Esophagus squamous epithelium (tissue), 5 donors: ENCODE measurements at regions not wholly inside any gene's neighbourhood (a gene's known extent, or its start where the extent isn't known, plus 50 kb on each side); places are given as distances from the start of the nearest gene placed in this dataset.

ENCODE experiments used
- DNase-seq: peaks from one replicate; lab custom pipeline; 2025; lab: John Stamatoyannopoulos, UW
- H3K27ac ChIP-seq, 4 donors: fragments of 200-600 bp; sonication (generic); one replicate each; pipeline ENCODE4 v1.5.1; 2016 to 2019; ENCODE audit warnings: mild to moderate bottlenecking in 1 of 4
- H3K27me3 ChIP-seq, 4 donors: fragments of 200-600 bp; sonication (generic); 1 replicate in 3 of 4; 2 replicates in 1 of 4; pipeline versions ENCODE4 v1.5.1 to v1.6.0; 2017 to 2021; ENCODE audit warnings: antibody characterized with exemption in 1 of 4
- H3K36me3 ChIP-seq, 3 donors: fragments of 200-600 bp; sonication (generic); one replicate each; pipeline ENCODE4 v1.5.1; 2016 to 2019
- H3K4me1 ChIP-seq, 3 donors: fragments of 200-600 bp; sonication (generic); one replicate each; pipeline ENCODE4 v1.5.1; 2017 to 2019
- H3K4me3 ChIP-seq, 4 donors: fragments of 200-600 bp; sonication (generic); 1 replicate in 3 of 4; 2 replicates in 1 of 4; pipeline ENCODE4 v1.5.1; 2016 to 2019; ENCODE audit warnings: mild to moderate bottlenecking in 2 of 4, moderate library complexity in 1 of 4
- H3K9me3 ChIP-seq, 3 donors: fragments of 200-600 bp; sonication (generic); one replicate each; pipeline ENCODE4 v1.5.1; 2016 to 2019
- POLR2A ChIP-seq, 4 donors: fragments of 450-650 bp; IDR thresholded peaks; one replicate each; pipeline ENCODE4 v1.6.1; 2017; ENCODE audit warnings: antibody characterized with exemption in 4 of 4, mild to moderate bottlenecking in 4 of 4, moderate library complexity in 3 of 4
- WGBS, 2 donors: methylation state at CpG; one replicate each; pipeline ENCODE4 v1.1.5; 2018; 5-methylcytosine and 5-hydroxymethylcytosine counted together
- intact Hi-C: fragments of 100-400 bp; cut with DNase I; formaldehyde crosslinking; loops from one replicate; pipeline ENCODE4 v1.15.0; 2022
- TF ChIP-seq, protein P1 (sequence below), 6 experiments: fragments of 450-650 bp in 4 of 6; fragments of 200-600 bp in 2 of 6; sonication (generic) in 2 of 6; IDR thresholded peaks; one replicate each; pipeline ENCODE4 v1.5.1; 2016 to 2019; ENCODE audit warnings: antibody characterized with exemption in 6 of 6, mild to moderate bottlenecking in 4 of 6, moderate library complexity in 4 of 6
- donor health status: DM: yes; HTN: yes; CAD: no.

DNA sequence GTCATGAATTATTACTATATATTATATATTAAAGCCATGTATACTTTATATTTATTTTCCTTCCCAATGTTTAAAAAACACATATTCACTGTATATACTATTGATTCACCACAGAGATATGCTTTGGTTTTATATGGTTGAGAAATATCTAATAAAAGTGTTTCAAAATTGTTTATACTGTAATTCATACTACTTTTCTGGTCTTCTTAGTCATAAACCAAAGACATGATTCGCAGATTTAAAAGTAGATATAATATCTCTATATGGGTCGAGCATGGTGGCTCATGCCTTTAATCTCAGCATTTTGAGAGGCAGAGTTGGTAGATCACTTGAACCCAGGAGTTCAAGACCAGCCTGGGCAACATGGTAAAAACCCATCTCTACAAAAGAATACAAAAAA, 738.4 kb downstream of the USP25 start:
- Histone ChIP-seq H3K36me3 (peaks cover 0 to 7% (median 0%) of the 10 kb centered on the region in 3 donors), H3K9me3 (peaks cover 0 to 7% (median 3%) of the 10 kb centered on the region in 3 donors), H3K27ac (no peak overlapping the region), H3K4me3 (no peak overlapping the region), H3K27me3 (no peaks in the 10 kb centered on the region), H3K4me1 (peaks cover 0 to 3% (median 0%) of the 10 kb centered on the region in 3 donors)
- 83 to 86% methylated on average over 2 of the region's 2 CpGs for WGBS, 2 donors
- no peak for DNase-seq
- TF ChIP-seq POLR2A (IDR thresholded peaks at IDR 0.05): no peak
- TF ChIP-seq, protein P1, sequence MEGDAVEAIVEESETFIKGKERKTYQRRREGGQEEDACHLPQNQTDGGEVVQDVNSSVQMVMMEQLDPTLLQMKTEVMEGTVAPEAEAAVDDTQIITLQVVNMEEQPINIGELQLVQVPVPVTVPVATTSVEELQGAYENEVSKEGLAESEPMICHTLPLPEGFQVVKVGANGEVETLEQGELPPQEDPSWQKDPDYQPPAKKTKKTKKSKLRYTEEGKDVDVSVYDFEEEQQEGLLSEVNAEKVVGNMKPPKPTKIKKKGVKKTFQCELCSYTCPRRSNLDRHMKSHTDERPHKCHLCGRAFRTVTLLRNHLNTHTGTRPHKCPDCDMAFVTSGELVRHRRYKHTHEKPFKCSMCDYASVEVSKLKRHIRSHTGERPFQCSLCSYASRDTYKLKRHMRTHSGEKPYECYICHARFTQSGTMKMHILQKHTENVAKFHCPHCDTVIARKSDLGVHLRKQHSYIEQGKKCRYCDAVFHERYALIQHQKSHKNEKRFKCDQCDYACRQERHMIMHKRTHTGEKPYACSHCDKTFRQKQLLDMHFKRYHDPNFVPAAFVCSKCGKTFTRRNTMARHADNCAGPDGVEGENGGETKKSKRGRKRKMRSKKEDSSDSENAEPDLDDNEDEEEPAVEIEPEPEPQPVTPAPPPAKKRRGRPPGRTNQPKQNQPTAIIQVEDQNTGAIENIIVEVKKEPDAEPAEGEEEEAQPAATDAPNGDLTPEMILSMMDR (IDR thresholded peaks at IDR 0.05): no peak
- intact Hi-C loops: no loop called here

DNA sequence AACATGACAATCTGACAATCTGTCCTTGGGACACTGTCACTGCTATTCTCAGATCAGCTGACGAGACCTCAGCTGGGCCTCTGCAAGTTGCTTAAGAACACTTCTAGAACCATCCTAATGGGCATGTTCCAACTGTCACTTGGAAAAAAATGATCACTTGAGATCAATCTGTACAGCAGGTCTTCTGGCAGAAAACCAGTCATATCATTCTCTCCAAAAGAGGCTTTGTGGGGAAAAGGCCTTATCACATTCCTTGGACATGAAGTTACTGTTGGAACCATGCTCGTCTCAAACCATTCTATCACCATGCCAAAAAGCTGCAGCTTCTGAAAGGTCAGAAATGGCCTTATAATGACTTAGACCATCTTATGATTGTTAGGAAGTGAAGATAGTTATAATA, 744.2 kb downstream of the USP25 start:
- no peaks in the 10 kb centered on the region for H3K36me3 ChIP-seq
- H3K27me3 ChIP-seq: no peaks in the 10 kb centered on the region
- no peak overlapping the region for H3K27ac ChIP-seq
- intact Hi-C loops: no loop called here
- TF ChIP-seq, protein P1 (IDR thresholded peaks at IDR 0.05): no peak
- no peak for TF ChIP-seq POLR2A (IDR thresholded peaks at IDR 0.05)
- H3K9me3 ChIP-seq: no peaks in the 10 kb centered on the region
- DNase-seq: no peak
- no peak overlapping the region for H3K4me3 ChIP-seq
- WGBS, 2 donors: 41 to 53% methylated on average over 2 of the region's 2 CpGs
- peaks cover 0 to 7% (median 0%) of the 10 kb centered on the region in 3 donors for H3K4me1 ChIP-seq

DNA sequence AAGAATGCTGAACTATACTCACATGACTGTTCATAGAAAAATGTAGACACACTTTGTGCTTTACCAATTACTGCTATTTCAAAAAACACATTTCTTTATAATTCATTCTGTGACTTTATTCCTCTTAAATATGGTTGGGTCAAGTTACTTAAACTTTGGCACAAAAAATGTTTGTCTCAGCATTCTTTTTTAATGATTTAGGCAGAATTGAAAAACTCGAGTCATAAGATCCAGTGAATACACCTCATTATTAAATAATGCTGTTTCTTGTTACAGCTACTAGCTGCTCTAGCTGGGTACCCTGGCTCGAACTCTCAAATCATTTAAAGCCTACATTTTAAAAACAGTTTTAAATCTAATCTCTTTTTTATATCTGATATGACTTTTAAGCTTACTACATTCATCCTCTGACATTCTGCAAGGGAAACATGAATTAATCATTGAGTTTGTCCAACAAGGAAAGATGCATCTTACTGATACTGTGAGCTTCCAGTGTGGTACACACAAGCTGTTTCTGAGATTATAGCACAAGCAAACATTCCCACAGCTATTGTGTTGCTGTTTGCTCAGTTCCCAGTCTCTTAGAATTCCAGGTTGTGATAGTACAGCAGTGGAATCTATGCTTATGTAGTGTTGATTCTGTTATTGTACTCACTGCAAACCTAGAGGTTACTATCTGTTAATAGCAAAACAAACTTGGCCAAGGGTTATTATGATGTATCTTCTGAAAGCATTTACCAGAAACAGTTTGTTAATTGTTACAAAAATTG, 746.5 kb downstream of the USP25 start:
- no peak for DNase-seq
- intact Hi-C loops: no loop called here
- no peak for TF ChIP-seq POLR2A (IDR thresholded peaks at IDR 0.05)
- TF ChIP-seq, protein P1 (IDR thresholded peaks at IDR 0.05): no peak
- no peaks in the 10 kb centered on the region for H3K36me3 ChIP-seq
- H3K9me3 ChIP-seq: no peaks in the 10 kb centered on the region
- 35 to 45% methylated on average over 2 of the region's 2 CpGs for WGBS, 2 donors
- H3K4me3 ChIP-seq: no peak overlapping the region
- peaks cover 0 to 7% (median 0%) of the 10 kb centered on the region in 3 donors for H3K4me1 ChIP-seq
- H3K27ac ChIP-seq: peak overlapping the region in 1 of 4 donors; percentile 25
- no peaks in the 10 kb centered on the region for H3K27me3 ChIP-seq

- Histone ChIP-seq H3K27me3 (no peaks in the 10 kb centered on the region), H3K27ac (no peak overlapping the region), H3K9me3 (no peaks in the 10 kb centered on the region), H3K36me3 (no peaks in the 10 kb centered on the region), H3K4me1 (peaks cover 0 to 26% (median 0%) of the 10 kb centered on the region in 3 donors), H3K4me3 (no peak overlapping the region)
- WGBS, 2 donors: 42 to 60% methylated on average over 2 of the region's 2 CpGs
- no peak for DNase-seq
- intact Hi-C loops: no loop called here
- TF ChIP-seq POLR2A (IDR thresholded peaks at IDR 0.05): no peak
- TF ChIP-seq, protein P1 (IDR thresholded peaks at IDR 0.05): no peak
These were observed 758.3 kb downstream of the USP25 start for GRCh38 chr21:16488042-16488441.

- no peak for DNase-seq
These were observed 762.6 kb downstream of the USP25 start for GRCh38 chr21:16492356-16492755.

More at GRCh38 chr21:16492356-16492755, 762.6 kb downstream of the USP25 start:
- Histone ChIP-seq H3K9me3 (no peaks in the 10 kb centered on the region), H3K27me3 (no peaks in the 10 kb centered on the region), H3K27ac (no peak overlapping the region), H3K4me3 (no peak overlapping the region), H3K4me1 (peaks cover 0 to 21% (median 0%) of the 10 kb centered on the region in 3 donors), H3K36me3 (peaks cover 0 to 10% (median 0%) of the 10 kb centered on the region in 3 donors)
- no peak for TF ChIP-seq POLR2A (IDR thresholded peaks at IDR 0.05)
- TF ChIP-seq, protein P1 (IDR thresholded peaks at IDR 0.05): no peak
- WGBS, 2 donors: 84 to 89% methylated on average over 5 of the region's 5 CpGs
- intact Hi-C loops: no loop called here
